ENCODE measurements at regions not wholly inside any gene's neighbourhood (a gene's known extent, or its start where the extent isn't known, plus 50 kb on each side); places are given as distances from the start of the nearest gene placed in this dataset.

- TF ChIP-seq SP1 (CRISPR knock-in tag; conservative IDR thresholded peaks at IDR 0.05), result no peak
- TF ChIP-seq USF2 (CRISPR knock-in tag; IDR thresholded peaks at IDR 0.05), result no peak
- no peak for TF ChIP-seq ZBTB21 (CRISPR knock-in tag; IDR thresholded peaks at IDR 0.05; ENCODE audit: borderline replicate concordance)
- TF ChIP-seq ATF2 (CRISPR knock-in tag; IDR thresholded peaks at IDR 0.05; ENCODE audit: borderline replicate concordance, low read depth), result no peak
- no peak for TF ChIP-seq CREB1 (CRISPR knock-in tag; IDR thresholded peaks at IDR 0.05)
- TF ChIP-seq FOXK1 (CRISPR knock-in tag; IDR thresholded peaks at IDR 0.05), result no peak
Measured at GRCh38 chr21:23045955-23046354, 2047.7 kb downstream of the NCAM2 start.

All from WTC11 (cell line).